CD4-positive, alpha-beta T cell treated with Interleukin-17A for 1 hour (primary cell): ENCODE measurements at regions not wholly inside any gene's neighbourhood (a gene's known extent, or its start where the extent isn't known, plus 50 kb on each side); places are given as distances from the start of the nearest gene placed in this dataset.
"Not testable (repeated sequence)": the region's sequence is repeated elsewhere in the genome, so short reads cannot be mapped to it uniquely, and the experiment has no call there.

Source experiments
- DNase-seq: peaks from one replicate; pipeline ENCODE4 v3.0.0-alpha.2; 2020

GRCh38 chr7:132029369-132030085, 473.1 kb upstream of the PODXL start:
- no peak for DNase-seq

GRCh38 chr7:132028144-132028920, 471.9 kb upstream of the PODXL start:
- no peak for DNase-seq

GRCh38 chr7:132024290-132024689, 467.9 kb upstream of the PODXL start:
- no peak for DNase-seq

DNA sequence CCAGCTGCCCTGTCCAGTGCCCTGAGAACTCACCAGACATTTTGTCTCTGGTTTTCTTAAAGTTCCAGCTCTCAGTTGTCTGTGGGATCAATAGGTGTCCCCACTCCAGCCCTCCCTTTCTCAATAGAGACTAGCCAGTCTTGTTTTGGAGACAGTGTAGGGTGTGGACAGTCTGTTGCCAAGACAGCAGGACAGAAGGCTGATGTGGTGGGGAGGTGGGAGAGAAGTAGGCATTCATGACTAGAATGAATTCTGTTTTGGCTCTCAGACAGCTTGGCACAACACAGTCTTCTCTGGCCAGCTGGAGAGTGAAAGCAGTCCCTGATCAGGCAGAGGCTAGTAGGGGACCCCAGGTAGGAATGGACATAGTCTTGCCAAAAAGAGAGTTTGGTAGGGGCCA, 467.0 kb upstream of the PODXL start:
- no peak for DNase-seq

DNA sequence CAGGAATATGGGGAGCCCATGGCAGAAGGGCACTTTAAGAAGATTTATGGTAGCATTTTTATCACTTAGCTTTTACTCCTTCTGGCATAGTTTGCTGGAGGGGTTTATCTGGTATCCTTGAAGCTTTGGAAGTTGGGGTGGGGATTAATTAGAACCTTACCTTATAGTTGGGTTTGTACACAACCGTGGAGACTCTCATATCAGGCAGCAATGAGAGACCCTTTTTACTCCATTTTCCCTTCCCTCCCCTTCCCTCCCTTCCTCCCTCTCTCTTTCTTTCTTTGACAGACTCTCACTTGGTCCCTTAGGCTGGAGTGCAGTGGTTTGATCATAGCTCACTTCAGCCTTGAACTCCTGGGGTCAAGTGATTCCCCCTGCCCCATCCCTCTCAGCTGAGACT, 465.8 kb upstream of the PODXL start:
- no peak for DNase-seq

DNA sequence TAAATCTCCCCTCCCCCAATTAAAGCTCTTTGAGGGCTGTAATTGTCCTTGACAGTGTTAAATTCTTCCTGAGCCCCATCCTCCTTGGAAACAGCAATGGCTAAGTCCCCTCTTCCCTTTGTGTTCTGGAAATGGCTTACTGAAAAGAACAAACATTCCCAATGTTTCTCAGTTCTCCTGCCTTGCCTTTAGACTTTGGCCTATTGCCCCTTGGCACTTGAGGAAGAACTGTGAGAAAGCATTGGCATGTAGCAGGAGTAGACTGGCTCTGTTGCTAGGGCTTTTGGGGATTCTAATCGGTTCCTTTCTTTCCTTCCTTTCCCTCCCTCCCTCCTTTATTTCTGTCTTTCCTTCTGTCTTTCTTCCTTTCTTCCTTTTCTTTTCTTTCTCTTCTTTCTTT, 463.3 kb upstream of the PODXL start:
- DNase-seq = no peak

- no peak for DNase-seq
Measured at GRCh38 chr7:132009778-132010177, 453.4 kb upstream of the PODXL start.

DNA sequence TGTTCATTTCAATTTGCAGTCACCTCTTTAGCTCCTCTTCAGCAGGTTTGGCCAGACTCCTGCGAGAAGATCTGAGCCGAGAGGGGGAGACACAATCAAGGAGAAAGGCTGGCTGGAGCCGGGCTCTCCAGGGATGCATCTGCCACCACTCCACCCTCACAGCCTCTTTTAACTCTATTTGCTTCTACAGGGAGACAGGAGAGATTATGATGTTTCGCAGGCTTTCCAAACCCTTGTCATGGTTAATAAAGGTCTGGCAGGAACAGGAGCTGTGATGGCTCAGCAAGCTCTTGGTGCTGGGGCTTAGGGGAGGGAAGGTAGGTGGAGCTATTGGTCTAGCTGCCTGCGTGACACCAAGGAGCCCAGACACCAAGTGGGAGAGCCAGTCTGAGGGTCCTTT, 448.1 kb upstream of the PODXL start:
- DNase-seq = no peak

DNA sequence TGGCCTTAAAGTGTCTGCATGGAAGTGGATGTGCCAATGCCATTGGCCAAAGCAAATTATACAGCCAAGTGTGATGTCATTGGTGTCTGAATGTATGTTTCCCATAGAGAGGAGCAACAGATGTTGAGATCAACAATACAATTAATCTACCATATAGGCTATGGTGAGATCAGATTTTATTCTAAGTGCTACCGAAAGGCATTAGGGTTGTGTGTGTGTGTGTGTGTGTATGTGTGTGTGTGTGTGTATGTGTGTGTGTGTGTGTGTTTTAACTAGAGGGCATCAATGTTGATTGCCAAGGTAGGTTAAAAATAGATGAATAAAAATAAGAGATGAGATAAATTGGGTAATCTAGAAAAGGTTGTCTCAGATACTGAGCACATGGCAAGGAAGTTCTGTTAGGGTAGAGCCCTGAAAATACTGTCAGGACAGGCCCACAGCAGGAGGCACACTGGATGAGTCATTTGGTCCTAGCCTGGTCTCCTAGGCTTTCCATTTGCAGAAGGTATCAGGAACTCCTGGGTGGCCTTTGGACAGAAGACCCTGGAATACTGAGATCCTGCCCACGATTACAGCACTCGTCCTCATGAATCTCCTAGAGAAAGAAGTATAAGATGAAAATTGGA, 446.0 kb upstream of the PODXL start:
- DNase-seq = no peak

- no peak for DNase-seq
Measured at GRCh38 chr7:132001146-132001545, 444.7 kb upstream of the PODXL start.

- DNase-seq = no peak
Measured at GRCh38 chr7:131999193-131999592, 442.8 kb upstream of the PODXL start.

DNA sequence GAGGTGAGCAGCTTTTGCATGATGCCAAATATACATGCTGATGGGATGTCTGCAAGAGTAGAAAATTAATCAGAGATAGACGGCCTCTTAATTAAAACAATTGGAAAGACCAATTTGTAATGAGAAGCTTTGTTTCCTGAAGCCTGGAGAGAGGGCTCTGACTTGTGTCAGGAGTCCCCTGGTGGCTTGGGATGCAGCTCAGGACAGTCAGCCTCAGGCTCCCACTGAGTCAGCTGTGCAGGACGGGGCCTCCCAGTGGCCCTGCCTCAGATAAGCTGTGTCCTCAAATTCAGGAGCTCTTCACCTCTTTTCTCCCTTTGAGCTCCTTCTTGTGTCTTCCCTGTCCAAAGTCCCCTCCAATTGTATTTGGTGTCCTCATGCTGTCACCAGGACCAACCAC, 438.9 kb upstream of the PODXL start:
- DNase-seq = no peak

DNA sequence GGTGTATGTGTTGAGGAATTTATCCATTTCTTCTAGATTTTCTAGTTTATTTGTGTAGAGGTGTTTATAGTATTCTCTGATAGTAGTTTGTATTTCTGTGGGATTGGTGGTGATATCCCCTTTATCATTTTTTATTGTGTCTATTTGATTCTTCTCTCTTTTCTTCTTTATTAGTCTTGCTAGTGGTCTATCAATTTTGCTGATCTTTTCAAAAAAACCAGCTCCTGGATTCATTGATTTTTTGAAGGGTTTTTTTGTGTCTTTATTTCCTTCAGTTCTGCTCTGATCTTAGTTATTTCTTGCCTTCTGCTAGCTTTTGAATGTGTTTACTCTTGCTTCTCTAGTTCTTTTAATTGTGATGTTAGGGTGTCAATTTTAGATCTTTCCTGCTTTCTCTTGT, 424.6 kb upstream of the PODXL start:
- DNase-seq = not testable (repeated sequence)

DNA sequence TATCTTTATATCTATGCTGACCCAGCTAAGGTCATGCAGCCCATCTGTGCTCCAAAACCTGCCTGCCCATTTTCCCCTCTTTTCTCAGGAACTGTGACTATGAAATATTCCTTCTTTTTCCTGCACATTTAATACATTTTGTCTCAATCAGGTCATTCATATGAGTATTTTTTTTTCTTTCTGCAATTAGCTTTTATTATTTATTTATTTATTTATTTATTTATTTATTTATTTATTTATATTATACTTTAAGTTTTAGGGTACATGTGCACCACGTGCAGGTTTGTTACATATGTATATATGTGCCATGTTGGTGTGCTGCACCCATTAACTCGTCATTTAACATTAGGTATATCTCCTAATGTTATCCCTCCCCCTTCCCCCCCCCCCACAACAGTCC, 421.7 kb upstream of the PODXL start:
- DNase-seq = not testable (repeated sequence)

DNA sequence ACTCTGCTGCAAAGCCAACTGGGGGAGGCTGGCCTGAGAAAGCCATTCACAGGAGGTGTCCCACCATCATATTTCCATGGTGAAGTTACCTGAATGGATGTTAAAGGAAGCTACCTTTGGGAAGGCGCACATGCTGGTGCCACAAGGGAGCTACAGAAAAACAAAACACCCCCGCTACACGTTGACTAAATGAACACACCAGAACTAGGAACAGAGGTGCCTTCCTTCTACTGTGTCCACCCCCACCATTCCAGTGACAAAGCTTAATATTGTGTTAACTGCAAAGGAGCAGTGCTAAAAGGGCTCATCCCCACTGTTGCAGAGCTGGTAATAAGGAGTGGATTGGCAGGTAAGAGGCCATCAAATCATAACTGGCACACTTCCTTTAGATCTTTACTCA, 420.0 kb upstream of the PODXL start:
- no peak for DNase-seq

DNA sequence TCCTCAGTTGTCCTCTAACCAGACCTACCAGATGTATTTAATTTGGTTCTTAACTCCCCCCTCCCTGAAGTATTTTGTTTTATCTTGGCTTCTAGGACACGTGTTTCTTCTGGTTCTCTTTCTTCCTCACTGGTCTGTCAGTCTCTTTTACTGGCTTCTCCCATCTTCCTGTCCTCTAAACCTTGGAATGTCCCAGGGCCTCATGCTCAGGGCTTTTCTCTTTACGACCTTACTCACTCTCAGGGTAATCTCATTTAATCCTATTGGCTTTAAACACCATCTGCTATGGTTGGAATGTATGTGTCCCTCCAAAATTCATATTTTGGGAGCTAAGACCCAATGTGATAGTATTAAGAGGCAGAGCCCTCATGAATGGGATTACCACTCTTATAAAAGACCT, 418.2 kb upstream of the PODXL start:
- DNase-seq = no peak

GRCh38 chr7:131972251-131972650, 415.8 kb upstream of the PODXL start:
- DNase-seq = no peak

DNA sequence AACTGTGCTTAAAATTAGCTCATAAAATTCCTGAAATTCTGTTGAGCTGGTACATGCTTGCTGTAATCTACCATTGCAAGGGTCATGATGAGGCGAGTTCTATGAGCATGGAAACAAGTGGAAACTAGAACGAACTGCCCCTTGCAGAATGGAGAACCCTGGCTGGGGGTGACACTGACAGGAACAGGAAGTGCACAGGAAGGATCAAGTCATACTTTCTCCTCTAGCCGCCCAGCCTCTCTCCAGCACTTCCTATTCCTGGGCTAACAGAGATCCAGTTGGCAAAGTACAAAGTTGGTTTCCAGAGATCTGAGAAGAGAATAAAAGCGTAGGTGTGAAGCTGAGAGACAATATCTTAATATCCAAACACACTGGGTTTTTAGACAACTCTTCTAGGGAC, 414.2 kb upstream of the PODXL start:
- DNase-seq = no peak

DNA sequence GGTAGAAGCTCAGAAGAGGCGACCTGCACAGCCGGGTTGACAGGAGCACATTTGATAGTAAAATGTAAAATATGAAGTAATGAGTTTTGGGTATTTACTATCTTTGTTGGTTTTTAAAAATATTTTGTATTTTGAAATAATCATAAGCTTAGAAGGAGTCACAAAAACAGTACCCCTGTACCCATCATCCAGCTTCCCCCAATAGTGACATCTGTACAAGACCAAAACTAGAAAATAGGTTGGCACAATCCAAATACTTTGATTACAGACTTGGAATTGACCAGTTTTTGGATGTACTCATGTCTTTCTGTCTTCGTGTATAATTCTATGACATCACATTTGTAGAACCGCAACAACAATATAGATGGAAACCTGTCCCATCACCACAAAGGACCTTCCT, 413.1 kb upstream of the PODXL start:
- DNase-seq = no peak

DNA sequence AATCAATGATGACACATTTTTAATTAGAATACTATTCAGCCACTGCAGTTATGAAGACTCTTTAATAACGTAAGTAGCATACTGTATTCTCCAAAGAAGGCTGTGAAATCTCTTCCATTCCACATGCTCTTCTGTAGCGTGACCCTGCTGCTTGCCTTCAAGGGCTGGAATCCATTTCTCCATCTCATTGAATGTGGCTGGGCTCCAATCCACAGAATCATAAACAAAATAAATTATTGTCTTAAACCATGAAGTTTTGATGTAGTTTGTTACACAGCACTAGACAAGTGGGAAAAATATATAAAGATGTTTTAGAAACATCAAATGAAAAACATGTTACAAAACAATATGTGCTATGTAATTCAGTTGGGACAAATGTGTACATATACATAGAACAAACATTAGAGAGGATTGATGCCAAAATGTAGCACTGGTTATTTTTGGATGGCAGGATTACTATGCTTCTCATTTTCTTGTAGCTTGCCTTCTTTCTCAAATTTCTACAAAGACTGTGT, 410.8 kb upstream of the PODXL start:
- no peak for DNase-seq

DNA sequence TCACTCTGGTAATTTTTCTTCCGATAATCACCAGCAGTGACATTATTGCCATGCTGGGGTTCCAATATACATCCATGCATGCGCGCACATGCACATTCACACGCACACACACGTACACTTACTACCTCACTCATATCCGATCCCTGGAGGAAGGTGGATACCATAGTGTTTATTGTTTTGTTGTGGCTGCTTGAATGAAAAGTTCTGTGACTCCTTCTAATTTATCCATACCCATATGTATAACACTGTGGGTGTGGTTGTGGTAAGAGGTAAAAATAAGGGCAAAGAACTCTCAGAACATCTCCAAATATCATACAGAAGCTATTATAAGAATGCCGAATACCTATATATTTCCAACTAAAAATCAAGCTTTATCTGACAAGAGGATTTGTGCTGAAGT, 407.8 kb upstream of the PODXL start:
- DNase-seq = no peak

GRCh38 chr7:131961054-131961680, 404.7 kb upstream of the PODXL start:
- no peak for DNase-seq

DNA sequence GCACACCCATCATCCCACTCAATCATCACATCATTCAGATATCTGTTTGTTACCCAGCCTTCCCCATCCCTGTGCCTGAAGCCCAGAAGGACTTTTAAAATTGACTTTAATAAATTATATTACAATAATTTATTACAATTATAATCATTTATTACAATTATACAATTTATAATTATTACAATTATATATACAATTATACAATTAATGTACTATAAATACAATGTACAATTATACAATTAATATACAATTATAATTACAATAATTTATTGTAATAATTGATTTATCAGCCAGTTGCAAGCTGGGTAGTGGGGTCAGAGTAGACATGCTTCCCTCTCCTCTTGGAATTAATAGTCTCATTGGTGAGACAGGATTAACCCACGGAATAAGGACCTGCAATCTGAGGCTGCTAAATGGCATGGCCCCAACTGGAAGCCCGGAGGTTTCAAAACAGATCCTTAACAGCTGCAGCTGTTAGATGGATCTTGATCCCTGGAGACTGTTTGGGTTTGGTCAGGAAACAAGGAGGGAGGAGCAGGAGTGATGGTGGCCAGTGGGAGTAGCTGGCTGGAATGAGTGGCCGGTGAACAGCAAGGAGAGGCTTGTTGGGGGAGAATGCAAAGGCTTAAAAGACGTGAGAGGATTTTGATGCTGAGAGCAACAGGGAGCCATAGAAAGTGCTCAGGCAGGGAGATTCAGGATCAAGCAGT, 402.8 kb upstream of the PODXL start:
- DNase-seq = no peak
